WERI-Rb-1 (cell line): ENCODE measurements at regions not wholly inside any gene's neighbourhood (a gene's known extent, or its start where the extent isn't known, plus 50 kb on each side); places are given as distances from the start of the nearest gene placed in this dataset.

Source experiments
- DNase-seq: peaks from one replicate; pipeline ENCODE4 v3.0.0-alpha.2; 2020
- H3K27ac ChIP-seq: fragments of 250-450 bp; sonication (Bioruptor Pico); 2 replicates; pipeline ENCODE4 v1.5.1; 2020; ENCODE audit warnings: mild to moderate bottlenecking, moderate library complexity
- H3K27me3 ChIP-seq: fragments of 250-450 bp; sonication (Bioruptor Pico); 2 replicates; pipeline ENCODE4 v1.5.1; 2021; ENCODE audit warnings: mild to moderate bottlenecking, low read depth, moderate library complexity; ENCODE audit not compliant: insufficient read depth, severe bottlenecking
- H3K36me3 ChIP-seq: fragments of 250-450 bp; sonication (Bioruptor Pico); 2 replicates; pipeline ENCODE4 v1.5.1; 2020; ENCODE audit warnings: mild to moderate bottlenecking, moderate library complexity
- H3K4me3 ChIP-seq: 2 replicates; pipeline ENCODE4 v1.5.1; 2011; ENCODE audit warnings: low read depth, mild to moderate bottlenecking, control low read depth, low read length
- H3K9me3 ChIP-seq: fragments of 250-450 bp; sonication (Bioruptor Pico); 2 replicates; pipeline ENCODE4 v1.5.1; 2021; ENCODE audit warnings: mild to moderate bottlenecking, moderate library complexity; ENCODE audit not compliant: severe bottlenecking
- CTCF ChIP-seq: IDR thresholded peaks from 2 replicates; pipeline ENCODE4 v1.5.1; 2011; ENCODE audit warnings: low read depth, mild to moderate bottlenecking, control low read depth, inconsistent platforms, low read length

DNA sequence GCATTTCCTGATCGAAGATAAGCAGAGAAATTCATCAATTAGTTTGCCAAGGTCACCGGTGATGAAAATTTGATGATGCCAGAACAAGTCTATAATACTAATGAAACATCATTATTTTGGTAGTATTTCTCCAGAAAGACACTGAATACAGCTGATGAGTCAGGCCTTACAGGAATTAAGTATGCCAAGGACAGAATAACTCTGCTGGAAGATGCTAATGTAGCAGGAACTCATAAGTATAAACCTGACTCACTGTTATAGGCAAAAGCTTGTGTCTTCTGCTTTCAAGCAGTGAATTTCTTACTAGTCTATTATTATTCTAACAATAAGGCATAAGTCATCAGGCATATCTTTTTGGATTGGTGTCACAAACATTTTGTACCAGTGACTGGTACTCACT is 1825.1 kb upstream of the IGFBP7 start:
- H3K27me3 ChIP-seq: no peaks in the 10 kb centered on the region
- no peak for DNase-seq

DNA sequence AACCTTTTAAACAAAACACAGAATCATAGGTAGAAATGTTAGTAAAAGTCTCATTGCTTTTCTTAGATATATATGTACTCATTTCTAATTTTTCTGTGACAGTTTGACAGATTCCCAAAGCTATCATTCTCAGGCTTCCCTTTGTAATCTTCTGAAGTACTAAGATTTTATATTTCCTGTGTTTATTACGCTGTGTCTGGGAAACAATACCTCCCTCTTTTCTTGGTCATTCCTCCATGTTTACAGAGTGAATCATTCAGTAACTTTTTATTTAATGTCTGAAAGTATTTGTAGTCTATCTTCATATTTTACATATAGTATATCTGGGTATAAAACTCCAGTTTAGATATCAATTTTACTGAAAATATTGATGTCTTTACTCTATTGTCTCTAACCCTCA is 1826.3 kb upstream of the IGFBP7 start:
- Histone ChIP-seq H3K27me3 (no peaks in the 10 kb centered on the region), H3K4me3 (no peak overlapping the region), H3K9me3 (no peaks in the 10 kb centered on the region), H3K27ac (no peak overlapping the region), H3K36me3 (no peaks in the 10 kb centered on the region)
- DNase-seq: no peak
- no peak for TF ChIP-seq CTCF

More for the DNA sequence above, 1825.1 kb upstream of the IGFBP7 start:
- H3K27ac ChIP-seq: no peak overlapping the region
- H3K9me3 ChIP-seq: no peaks in the 10 kb centered on the region
- no peak overlapping the region for H3K4me3 ChIP-seq
- no peak for TF ChIP-seq CTCF
- no peaks in the 10 kb centered on the region for H3K36me3 ChIP-seq

- Histone ChIP-seq H3K27me3 (no peaks in the 10 kb centered on the region), H3K36me3 (no peaks in the 10 kb centered on the region), H3K27ac (no peak overlapping the region), H3K4me3 (no peak overlapping the region), H3K9me3 (no peaks in the 10 kb centered on the region)
- no peak for TF ChIP-seq CTCF
- DNase-seq: no peak
These were observed 1830.0 kb upstream of the IGFBP7 start for GRCh38 chr4:58940167-58940566.

DNA sequence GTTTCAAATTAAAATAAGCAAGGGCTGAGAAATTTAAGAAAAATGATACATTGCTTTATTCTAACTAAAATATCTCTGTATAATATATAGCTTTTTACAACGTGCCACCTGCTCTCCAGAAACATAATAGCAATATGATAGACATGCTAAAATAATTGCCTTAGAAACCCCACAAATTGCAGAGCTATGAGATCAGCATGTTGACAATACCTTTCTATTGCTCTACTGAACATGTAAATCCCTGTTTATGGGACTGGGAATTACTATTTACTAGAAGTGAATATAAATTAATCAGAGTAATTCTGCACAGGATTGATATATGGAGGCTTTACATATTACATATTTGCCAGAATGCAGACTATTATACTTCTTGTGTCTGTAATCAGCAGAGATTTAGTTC is 1831.1 kb upstream of the IGFBP7 start:
- H3K27ac ChIP-seq: no peak overlapping the region
- H3K9me3 ChIP-seq: no peaks in the 10 kb centered on the region
- no peaks in the 10 kb centered on the region for H3K36me3 ChIP-seq
- TF ChIP-seq CTCF: no peak
- DNase-seq: no peak
- H3K27me3 ChIP-seq: no peaks in the 10 kb centered on the region
- no peak overlapping the region for H3K4me3 ChIP-seq

GRCh38 chr4:58953575-58953974 is 1843.4 kb upstream of the IGFBP7 start:
- H3K4me3 ChIP-seq: no peak overlapping the region
- H3K27ac ChIP-seq: no peak overlapping the region
- no peaks in the 10 kb centered on the region for H3K36me3 ChIP-seq
- no peak for TF ChIP-seq CTCF
- DNase-seq: no peak
- no peaks in the 10 kb centered on the region for H3K9me3 ChIP-seq
- no peaks in the 10 kb centered on the region for H3K27me3 ChIP-seq

DNA sequence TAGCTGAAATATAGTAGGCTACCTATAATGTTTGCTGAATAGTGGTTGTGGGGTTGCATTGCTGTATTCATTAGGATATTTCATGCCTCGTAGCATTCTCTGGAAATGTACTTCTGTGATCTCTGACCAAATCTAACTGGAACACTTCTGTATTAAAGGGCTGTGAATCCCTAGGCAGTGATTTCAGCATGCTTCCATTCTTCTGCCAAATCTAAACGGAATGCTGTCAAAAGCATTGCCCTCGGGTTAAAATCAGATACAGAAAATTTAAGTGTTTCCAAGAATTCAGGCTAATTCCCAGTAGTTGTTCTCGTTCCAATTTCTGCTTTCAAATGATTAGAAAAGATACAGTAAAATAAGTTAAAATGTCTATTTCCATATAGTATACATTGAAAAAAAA is 1847.5 kb upstream of the IGFBP7 start:
- Histone ChIP-seq H3K9me3 (no peaks in the 10 kb centered on the region), H3K27me3 (no peaks in the 10 kb centered on the region), H3K36me3 (no peaks in the 10 kb centered on the region), H3K4me3 (no peak overlapping the region), H3K27ac (no peak overlapping the region)
- TF ChIP-seq CTCF: no peak
- no peak for DNase-seq
